ENCODE measurements at regions not wholly inside any gene's neighbourhood (a gene's known extent, or its start where the extent isn't known, plus 50 kb on each side); places are given as distances from the start of the nearest gene placed in this dataset.
"Not testable (repeated sequence)": the region's sequence is repeated elsewhere in the genome, so short reads cannot be mapped to it uniquely, and the experiment has no call there.

DNA sequence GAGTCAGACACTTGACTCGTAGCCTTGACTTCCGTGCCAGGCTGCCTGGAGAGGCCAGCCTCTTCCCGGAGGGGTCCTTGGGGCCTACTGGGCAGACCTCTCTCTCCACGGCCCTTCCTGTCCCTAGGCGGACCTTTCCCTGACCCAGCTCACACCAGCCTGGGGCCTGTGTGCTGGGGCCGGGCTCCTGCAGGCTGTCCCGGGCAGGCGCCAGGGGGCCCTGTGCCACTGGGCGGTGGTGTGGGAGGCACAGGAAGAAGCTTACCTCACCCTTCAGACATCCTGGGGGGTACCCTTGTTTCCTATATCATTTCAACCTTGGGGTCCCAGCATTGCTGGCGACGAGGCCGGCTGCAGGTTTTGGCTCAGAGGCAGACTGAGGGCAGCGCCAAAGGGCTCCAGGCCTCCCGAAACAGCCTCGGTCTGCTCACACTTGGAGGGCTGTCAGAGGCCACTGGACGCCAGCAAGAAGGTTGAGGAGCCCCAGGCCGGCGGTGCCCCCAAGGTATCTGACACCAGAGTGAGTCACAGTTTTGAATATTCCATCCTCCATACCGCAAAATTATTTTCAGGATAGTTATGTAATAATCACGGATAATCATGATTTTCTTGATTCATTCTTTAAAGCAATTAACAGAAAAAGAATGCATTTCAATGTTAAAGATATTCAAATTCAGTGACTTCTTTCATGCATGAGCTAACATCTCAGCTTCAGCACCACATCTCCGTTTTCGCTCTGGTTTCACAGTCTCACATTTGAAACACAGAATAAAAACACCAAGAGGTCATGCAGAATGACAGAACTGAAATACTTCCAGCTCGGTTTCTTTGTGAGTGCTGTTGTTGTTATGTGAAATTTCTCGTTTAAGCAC is 3967.6 kb upstream of the TPTE start:
- H3K9me3 ChIP-seq (ENCODE audit: control insufficient read depth in 2 of 3, insufficient read depth in 1 of 3, low read length in 3 of 3); H3K36me3 ChIP-seq (ENCODE audit: control insufficient read depth in 2 of 3, insufficient read depth in 3 of 3, low read length in 3 of 3); H3K9ac ChIP-seq (ENCODE audit: low read length in 3 of 3); DNase-seq; H3K27me3 ChIP-seq (ENCODE audit: control insufficient read depth, insufficient read depth, low read length); intact Hi-C loops (cut with DNase I); H3K4me1 ChIP-seq (ENCODE audit: control insufficient read depth in 2 of 3, insufficient read depth in 2 of 3, low read depth in 1 of 3, low read length in 3 of 3); FAIRE-seq; H3K4me3 ChIP-seq (ENCODE audit: low read length in 3 of 3); H3K27ac ChIP-seq (ENCODE audit: low read depth in 2 of 2, low read length in 2 of 2): not testable (repeated sequence)

GRCh38 chr21:6554377-6554864 is 3967.0 kb upstream of the TPTE start:
- H3K4me1 ChIP-seq (ENCODE audit: control insufficient read depth in 2 of 3, insufficient read depth in 2 of 3, low read depth in 1 of 3, low read length in 3 of 3); FAIRE-seq; H3K4me3 ChIP-seq (ENCODE audit: low read length in 3 of 3); H3K9ac ChIP-seq (ENCODE audit: low read length in 3 of 3); H3K36me3 ChIP-seq (ENCODE audit: control insufficient read depth in 2 of 3, insufficient read depth in 3 of 3, low read length in 3 of 3); H3K27ac ChIP-seq (ENCODE audit: low read depth in 2 of 2, low read length in 2 of 2); H3K27me3 ChIP-seq (ENCODE audit: control insufficient read depth, insufficient read depth, low read length); H3K9me3 ChIP-seq (ENCODE audit: control insufficient read depth in 2 of 3, insufficient read depth in 1 of 3, low read length in 3 of 3); intact Hi-C loops (cut with DNase I); DNase-seq: not testable (repeated sequence)

DNA sequence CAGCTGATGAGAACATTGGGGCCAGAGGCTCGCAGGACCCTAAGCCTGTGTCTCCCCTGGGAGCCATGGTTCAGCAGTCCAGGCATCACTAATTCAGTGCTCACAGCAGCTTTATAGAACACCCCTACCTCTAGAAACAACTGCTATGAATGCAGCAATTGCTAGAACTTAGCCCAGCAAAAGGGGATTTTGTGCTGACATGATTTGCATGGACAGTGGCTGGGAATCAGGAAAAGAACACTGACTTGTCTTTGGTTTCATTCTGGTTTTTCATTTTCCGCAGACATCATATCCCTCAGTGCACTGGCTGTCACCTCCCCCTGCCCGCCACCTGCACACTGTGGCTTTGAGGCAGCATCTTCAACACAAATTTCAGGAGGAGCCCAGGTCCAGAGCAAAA is 3964.9 kb upstream of the TPTE start:
- not testable (repeated sequence) for FAIRE-seq

GRCh38 chr21:6557415-6557814 is 3964.0 kb upstream of the TPTE start:
- H3K36me3 ChIP-seq (ENCODE audit: control insufficient read depth in 2 of 3, insufficient read depth in 3 of 3, low read length in 3 of 3); H3K4me1 ChIP-seq (ENCODE audit: control insufficient read depth in 2 of 3, insufficient read depth in 2 of 3, low read depth in 1 of 3, low read length in 3 of 3); FAIRE-seq; H3K27me3 ChIP-seq (ENCODE audit: control insufficient read depth, insufficient read depth, low read length); H3K9me3 ChIP-seq (ENCODE audit: control insufficient read depth in 2 of 3, insufficient read depth in 1 of 3, low read length in 3 of 3); H3K9ac ChIP-seq (ENCODE audit: low read length in 3 of 3); H3K27ac ChIP-seq (ENCODE audit: low read depth in 2 of 2, low read length in 2 of 2); H3K4me3 ChIP-seq (ENCODE audit: low read length in 3 of 3); DNase-seq; intact Hi-C loops (cut with DNase I): not testable (repeated sequence)

More for the DNA sequence above, 3964.9 kb upstream of the TPTE start:
- H3K9ac ChIP-seq (ENCODE audit: low read length in 3 of 3); H3K27ac ChIP-seq (ENCODE audit: low read depth in 2 of 2, low read length in 2 of 2); H3K27me3 ChIP-seq (ENCODE audit: control insufficient read depth, insufficient read depth, low read length); H3K36me3 ChIP-seq (ENCODE audit: control insufficient read depth in 2 of 3, insufficient read depth in 3 of 3, low read length in 3 of 3); H3K9me3 ChIP-seq (ENCODE audit: control insufficient read depth in 2 of 3, insufficient read depth in 1 of 3, low read length in 3 of 3); H3K4me3 ChIP-seq (ENCODE audit: low read length in 3 of 3); H3K4me1 ChIP-seq (ENCODE audit: control insufficient read depth in 2 of 3, insufficient read depth in 2 of 3, low read depth in 1 of 3, low read length in 3 of 3); intact Hi-C loops (cut with DNase I); DNase-seq: not testable (repeated sequence)

DNA sequence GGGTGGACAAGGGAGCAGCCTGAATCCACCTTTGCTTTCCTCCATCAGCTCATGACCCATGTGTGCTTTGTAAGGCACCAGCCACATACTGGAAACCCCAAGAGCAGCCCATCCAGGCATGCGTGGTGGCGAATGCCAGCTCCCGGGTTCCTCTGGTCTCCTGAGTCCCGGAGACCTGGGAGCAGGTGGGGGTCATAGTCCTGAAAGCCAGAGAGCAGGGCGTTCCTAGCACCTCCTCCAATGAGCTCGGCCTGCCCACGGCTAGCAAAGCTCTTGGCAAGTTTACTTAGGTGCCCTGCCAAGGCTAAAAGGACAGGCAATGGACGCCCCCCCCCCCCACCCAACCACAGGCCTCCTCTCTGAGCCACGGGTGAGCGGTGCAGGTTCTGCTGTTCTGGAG is 3960.2 kb upstream of the TPTE start:
- H3K36me3 ChIP-seq (ENCODE audit: control insufficient read depth in 2 of 3, insufficient read depth in 3 of 3, low read length in 3 of 3); DNase-seq; H3K27me3 ChIP-seq (ENCODE audit: control insufficient read depth, insufficient read depth, low read length); H3K4me3 ChIP-seq (ENCODE audit: low read length in 3 of 3); FAIRE-seq; intact Hi-C loops (cut with DNase I); H3K9ac ChIP-seq (ENCODE audit: low read length in 3 of 3); H3K27ac ChIP-seq (ENCODE audit: low read depth in 2 of 2, low read length in 2 of 2); H3K4me1 ChIP-seq (ENCODE audit: control insufficient read depth in 2 of 3, insufficient read depth in 2 of 3, low read depth in 1 of 3, low read length in 3 of 3); H3K9me3 ChIP-seq (ENCODE audit: control insufficient read depth in 2 of 3, insufficient read depth in 1 of 3, low read length in 3 of 3): not testable (repeated sequence)

DNA sequence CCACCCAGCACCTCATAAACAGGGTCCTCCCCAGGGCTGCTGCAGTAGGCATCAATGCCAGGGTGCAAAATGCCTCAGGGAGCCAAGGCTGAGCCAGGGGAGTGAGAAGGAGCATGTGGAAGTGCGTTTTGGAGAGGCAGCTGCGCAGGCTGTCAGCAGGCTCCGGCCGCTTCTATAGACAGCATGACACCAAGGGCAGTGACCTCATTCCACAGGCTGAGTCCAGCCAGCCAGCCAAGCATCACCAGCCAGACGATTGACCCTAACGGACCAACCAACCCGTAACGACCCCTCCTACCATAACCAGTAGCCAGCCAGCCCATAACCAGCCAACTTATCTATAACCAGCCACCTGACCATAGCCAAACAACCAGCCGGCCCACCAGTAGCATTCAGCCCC is 3959.8 kb upstream of the TPTE start:
- H3K4me1 ChIP-seq (ENCODE audit: control insufficient read depth in 2 of 3, insufficient read depth in 2 of 3, low read depth in 1 of 3, low read length in 3 of 3); H3K9me3 ChIP-seq (ENCODE audit: control insufficient read depth in 2 of 3, insufficient read depth in 1 of 3, low read length in 3 of 3); H3K4me3 ChIP-seq (ENCODE audit: low read length in 3 of 3); intact Hi-C loops (cut with DNase I); H3K36me3 ChIP-seq (ENCODE audit: control insufficient read depth in 2 of 3, insufficient read depth in 3 of 3, low read length in 3 of 3); H3K27ac ChIP-seq (ENCODE audit: low read depth in 2 of 2, low read length in 2 of 2); DNase-seq; FAIRE-seq; H3K27me3 ChIP-seq (ENCODE audit: control insufficient read depth, insufficient read depth, low read length); H3K9ac ChIP-seq (ENCODE audit: low read length in 3 of 3): not testable (repeated sequence)

- H3K27me3 ChIP-seq (ENCODE audit: control insufficient read depth, insufficient read depth, low read length); FAIRE-seq; intact Hi-C loops (cut with DNase I); H3K9ac ChIP-seq (ENCODE audit: low read length in 3 of 3); H3K36me3 ChIP-seq (ENCODE audit: control insufficient read depth in 2 of 3, insufficient read depth in 3 of 3, low read length in 3 of 3); H3K9me3 ChIP-seq (ENCODE audit: control insufficient read depth in 2 of 3, insufficient read depth in 1 of 3, low read length in 3 of 3); H3K4me3 ChIP-seq (ENCODE audit: low read length in 3 of 3); H3K27ac ChIP-seq (ENCODE audit: low read depth in 2 of 2, low read length in 2 of 2); H3K4me1 ChIP-seq (ENCODE audit: control insufficient read depth in 2 of 3, insufficient read depth in 2 of 3, low read depth in 1 of 3, low read length in 3 of 3): not testable (repeated sequence)
- peak in 1 of 5 donors; percentile 36 for DNase-seq
These were observed 3956.7 kb upstream of the TPTE start for GRCh38 chr21:6564543-6565166.

Measured in kidney (tissue), 10 donors.